ENCODE measurements at regions not wholly inside any gene's neighbourhood (a gene's known extent, or its start where the extent isn't known, plus 50 kb on each side); places are given as distances from the start of the nearest gene placed in this dataset.

GRCh38 chr2:188045016-188045415 lies 246.7 kb upstream of the GULP1 start:
- no peak for TF ChIP-seq CTCF (conservative IDR thresholded peaks at IDR 0.05)
- no peak for TF ChIP-seq ZFX (IDR thresholded peaks at IDR 0.05)
